HG02571 (cell line): ENCODE measurements at regions not wholly inside any gene's neighbourhood (a gene's known extent, or its start where the extent isn't known, plus 50 kb on each side); places are given as distances from the start of the nearest gene placed in this dataset.
"Not testable (repeated sequence)": the region's sequence is repeated elsewhere in the genome, so short reads cannot be mapped to it uniquely, and the experiment has no call there.

Experiments used
- ATAC-seq: cut with Tn5 transposase; IDR thresholded peaks from one replicate; pipeline ENCODE4 v1.9.1; 2021; ENCODE audit warnings: mild to moderate bottlenecking, moderate library complexity; ENCODE audit not compliant: unreplicated experiment

DNA sequence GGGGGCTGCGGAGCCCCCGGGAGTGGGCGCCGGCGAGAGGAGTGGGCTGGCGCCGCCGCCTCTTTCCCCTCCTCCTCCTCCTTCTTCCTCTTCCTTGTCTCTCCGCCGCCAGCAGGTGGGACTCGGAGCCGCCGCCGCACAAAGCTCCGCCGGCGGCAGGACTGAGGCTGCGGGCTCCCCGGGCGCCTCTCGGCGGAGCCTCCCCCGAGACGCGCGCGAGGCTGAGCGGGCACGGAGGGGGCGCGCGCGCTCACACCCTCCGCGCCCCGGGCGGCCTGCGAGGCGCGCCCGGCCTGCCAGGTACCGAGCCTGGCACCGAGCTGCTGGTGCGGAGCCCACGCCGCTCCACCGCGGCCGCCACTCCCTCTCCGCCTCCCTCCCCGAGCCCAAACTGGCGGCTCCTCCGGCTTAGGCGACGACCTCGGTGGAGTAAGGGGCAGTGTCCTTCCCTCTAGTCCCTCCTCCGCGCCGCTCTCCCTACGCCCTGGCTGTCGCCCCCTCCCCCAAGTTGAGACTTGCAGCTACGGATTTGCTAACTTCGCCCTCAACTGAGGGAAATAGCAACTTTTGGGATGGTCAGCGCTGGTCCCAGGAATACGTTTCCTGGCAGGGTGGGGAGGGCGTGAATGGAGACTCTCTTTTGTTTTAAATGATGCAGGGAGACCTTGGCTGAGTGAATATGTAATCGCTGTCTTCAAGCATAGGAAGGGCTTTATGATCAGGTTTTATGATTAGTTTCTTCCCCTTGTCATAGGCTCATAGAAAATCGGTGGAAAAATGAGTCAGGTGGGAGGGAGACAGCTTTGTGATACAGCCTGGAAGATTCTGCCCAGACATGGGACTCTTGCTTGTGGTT lies 199.5 kb upstream of the CAND1 start:
- ATAC-seq: peak; percentile 59

- ATAC-seq: no peak
Observed at GRCh38 chr12:67070307-67070600, 198.9 kb upstream of the CAND1 start.

GRCh38 chr12:67070604-67071003 lies 198.6 kb upstream of the CAND1 start:
- ATAC-seq: no peak

- ATAC-seq: not testable (repeated sequence)
Observed at GRCh38 chr12:67072281-67072680, 196.9 kb upstream of the CAND1 start.

DNA sequence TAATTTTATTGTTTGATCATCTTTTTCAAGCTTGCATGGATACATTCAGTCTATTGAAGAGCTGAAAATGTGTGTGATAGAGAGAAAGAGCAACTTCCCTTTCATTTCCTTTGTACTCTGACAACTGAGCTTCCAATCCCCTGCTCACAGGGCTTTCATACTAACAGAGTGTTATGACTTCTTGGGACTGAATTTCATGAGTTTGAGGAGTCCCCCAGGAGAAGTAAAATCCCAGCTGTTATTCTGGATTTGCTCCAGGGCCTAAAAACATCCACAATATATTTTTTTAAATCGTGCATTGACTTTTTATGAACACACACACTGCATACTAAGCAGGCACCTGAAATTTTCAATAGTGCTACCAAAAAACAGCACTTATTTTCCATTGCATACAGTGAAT lies 195.8 kb upstream of the CAND1 start:
- ATAC-seq: no peak

DNA sequence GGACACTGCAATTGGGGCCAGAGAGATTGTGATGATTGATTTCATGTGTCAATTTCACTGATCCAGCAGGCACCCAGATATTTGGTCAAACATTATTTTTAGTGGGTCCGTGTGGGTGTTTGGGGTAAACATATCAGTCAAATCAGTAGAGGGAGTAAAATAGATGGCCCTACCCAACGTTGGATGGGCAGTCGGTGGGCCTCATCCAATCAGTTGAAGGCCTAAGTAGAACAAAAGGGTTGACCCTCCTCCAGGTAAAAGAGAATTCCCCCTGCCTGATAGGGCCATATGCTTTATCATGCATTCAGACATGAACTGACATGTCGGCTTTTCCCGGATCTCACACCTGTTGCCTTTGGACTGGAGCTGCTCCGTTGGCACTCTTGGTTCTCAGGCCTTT lies 195.1 kb upstream of the CAND1 start:
- no peak for ATAC-seq

GRCh38 chr12:67077617-67078016 lies 191.5 kb upstream of the CAND1 start:
- ATAC-seq: no peak

DNA sequence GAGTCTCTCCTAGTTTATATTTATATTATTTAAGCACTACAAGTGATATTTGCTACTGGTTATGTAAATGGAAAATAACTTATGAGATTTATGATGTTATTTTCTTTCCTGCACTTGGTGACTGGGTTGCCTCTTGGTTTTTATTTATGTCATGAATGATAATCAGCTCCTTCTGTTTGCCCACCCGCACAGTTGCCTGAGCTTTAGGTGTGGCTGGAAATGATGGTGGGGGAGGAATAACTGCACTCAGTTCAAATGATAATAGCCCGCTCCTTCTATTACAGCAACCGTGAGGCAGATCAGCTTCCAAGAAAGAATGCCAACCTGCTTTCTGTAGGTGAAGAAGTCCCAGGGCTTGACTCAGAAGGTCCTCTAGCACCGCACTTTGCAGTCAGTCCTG lies 190.2 kb upstream of the CAND1 start:
- ATAC-seq: no peak

DNA sequence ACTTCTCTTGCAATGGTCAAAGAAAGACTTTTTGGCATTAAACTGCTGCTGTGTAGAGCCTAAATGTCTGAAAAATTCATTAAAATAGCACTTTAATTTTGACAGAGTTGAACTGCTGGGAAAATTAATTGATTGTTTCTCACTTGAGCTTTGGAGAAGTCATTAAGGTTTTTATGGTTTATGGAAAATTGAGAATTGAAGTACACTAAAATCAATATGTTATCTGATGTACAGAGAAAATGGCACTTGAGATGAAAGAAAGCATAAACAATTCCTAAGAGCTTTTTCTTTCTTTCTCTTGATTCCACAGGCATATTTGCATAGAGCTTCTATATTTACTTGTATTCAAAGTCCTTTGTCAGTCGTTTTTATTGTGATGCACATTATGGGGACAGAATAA lies 188.5 kb upstream of the CAND1 start:
- ATAC-seq: no peak

DNA sequence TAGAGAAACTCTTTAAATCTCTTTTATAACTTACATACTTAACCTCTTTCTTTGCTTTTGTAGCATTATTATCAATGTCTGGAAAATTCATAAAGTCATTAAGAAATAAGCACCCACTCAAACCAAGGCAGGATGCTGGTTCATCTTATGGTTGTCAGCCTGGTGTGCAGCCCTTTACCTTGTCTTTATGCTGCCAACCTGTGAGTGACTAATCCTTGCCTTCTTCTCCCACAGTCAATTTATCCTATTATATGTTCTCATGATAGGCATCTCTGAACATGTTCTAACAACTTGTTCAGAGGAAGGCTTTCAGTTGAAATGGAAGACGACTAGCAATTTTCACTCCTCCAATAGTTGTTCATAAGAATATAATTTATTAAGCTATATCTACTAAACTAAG lies 186.9 kb upstream of the CAND1 start:
- no peak for ATAC-seq

- ATAC-seq: no peak
Observed at GRCh38 chr12:67085699-67086098, 183.5 kb upstream of the CAND1 start.

DNA sequence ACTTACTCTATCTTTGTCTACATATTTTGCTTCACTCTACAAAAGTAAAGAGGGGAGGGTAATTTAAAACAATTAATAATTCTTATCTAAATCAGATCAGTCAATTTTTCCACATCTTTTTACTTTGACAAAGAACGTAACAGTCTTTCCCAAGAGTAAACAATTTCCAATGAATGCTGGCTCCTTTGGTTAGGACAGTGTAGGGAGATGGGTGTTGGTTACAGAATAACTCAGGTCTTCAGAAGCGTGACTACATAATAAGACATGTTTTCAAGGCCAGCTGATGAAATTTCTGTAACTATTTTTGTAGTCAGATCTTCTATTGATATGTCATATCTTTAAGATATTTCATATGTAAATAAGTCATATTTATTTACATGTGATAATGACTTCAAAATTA lies 183.0 kb upstream of the CAND1 start:
- no peak for ATAC-seq

- ATAC-seq: no peak
Observed at GRCh38 chr12:67088401-67089118, 180.6 kb upstream of the CAND1 start.

GRCh38 chr12:67091204-67091603 lies 178.0 kb upstream of the CAND1 start:
- ATAC-seq: no peak

- ATAC-seq: no peak
Observed at GRCh38 chr12:67091678-67092077, 177.5 kb upstream of the CAND1 start.

DNA sequence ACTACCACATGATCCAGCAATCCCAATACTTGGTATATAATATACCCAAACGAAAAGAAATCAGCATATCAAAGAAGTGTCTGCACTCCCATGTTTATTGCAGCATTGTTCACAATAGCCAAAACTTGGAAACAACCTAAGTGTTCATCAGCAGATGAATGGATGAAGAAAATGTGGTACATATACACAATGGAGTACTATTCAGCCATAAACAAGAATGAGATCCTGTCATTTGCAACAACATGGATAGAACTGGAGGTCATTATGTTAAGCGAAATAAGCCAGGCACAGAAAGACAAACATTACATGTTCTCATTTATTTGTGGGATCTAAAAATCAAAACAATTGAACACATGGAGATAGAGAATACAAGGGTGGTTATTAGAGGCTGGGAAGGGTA lies 176.2 kb upstream of the CAND1 start:
- not testable (repeated sequence) for ATAC-seq

DNA sequence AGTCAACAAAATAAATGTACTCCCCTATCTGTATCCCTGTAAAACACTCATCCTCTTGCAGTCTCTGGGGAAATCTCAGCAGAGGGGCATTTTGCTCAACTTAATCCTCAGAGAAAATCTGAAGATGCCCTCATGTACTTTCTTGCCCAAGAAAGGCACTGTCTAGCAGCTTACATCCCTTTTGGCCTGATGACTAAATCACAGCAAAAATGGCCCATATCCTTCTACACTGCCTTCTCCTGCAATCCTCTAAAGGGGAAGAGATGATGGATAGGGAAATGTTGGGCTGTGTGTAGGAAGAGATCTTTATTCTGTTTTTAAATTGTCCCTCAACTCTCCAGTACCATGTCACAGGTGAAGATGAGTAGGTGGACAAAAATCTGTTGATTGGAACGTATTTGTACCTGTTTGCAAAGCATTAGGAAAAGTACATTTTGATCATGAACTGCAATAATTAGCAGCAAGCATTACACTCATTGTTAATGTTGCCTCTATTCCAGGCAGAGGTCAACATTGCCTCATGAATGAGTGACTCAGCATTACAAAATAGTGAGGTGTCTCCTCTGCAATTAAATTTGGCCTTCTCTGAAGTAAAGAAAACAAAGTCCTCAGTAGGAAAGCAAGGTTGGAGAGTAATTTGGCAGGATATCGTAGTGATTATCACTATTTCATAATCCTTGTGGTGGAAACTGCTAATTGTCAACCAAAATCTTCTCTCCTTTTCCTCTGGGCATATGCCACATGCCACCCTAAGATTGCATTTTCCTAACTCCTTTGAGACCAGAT lies 172.4 kb upstream of the CAND1 start:
- ATAC-seq: no peak

GRCh38 chr12:67099858-67100257 lies 169.3 kb upstream of the CAND1 start:
- no peak for ATAC-seq

- no peak for ATAC-seq
Observed at GRCh38 chr12:67103521-67103920, 165.6 kb upstream of the CAND1 start.

DNA sequence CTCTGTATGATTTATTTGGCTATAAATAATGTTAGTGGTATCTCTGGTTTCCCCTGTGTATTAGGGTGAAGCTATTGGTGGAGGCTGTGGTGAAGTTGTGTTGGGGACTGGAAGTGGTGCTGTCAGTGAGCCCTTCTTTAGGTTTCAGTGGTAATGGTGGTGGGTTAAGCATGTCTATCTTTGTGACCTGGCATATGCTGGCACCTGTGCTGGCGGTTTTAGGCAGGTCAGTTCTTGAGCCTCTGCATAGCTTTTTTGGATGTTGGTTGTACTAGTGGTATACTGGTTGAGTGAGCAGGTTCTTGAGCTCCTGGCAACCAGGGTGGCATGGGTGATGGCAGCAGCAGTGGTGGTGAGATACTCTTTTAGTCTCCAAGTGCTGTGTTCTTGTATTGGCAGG lies 161.9 kb upstream of the CAND1 start:
- ATAC-seq: no peak

- ATAC-seq: no peak
Observed at GRCh38 chr12:67107751-67108269, 161.3 kb upstream of the CAND1 start.

DNA sequence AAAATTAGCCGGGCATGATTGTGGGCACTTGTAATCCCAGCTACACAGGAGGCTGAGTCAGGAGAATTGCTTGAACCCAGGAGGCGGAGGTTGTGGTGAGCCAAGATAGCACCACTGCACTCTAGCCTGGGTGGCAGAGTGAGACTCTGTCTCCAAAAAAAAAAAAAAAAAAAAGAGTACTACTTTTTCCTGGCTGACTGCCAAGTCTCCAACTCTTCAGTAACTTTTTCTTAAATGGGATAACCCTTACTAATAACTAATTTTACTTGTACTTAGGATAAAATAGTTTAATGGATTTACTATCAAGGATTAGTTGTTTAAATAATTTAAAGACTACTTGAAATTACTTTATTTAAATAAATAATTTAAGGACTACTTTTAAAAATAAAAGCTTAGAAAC lies 158.8 kb upstream of the CAND1 start:
- ATAC-seq: not testable (repeated sequence)
